ENCODE measurements at regions not wholly inside any gene's neighbourhood (a gene's known extent, or its start where the extent isn't known, plus 50 kb on each side); places are given as distances from the start of the nearest gene placed in this dataset.

DNA sequence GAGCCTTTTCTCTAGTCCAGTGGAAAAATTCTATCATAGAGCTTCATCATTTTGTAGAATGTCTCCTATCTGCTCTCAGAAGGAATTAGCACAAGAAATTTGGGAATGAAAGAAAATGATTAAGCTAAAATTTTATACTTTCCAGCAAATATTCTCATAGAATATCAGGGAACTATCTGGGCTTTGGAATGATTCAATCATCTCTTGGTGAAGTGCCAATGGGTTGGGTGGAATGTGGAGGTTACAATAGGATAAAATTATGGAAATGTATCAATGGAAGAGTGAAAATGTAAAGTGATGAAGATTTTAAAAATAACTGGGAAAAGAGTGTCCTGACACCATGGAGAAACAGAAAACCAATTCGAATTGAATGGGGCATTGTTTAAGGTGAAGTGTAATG is 119.0 kb upstream of the MID1 start:
- no peak for DNase-seq (ENCODE audit: low spot score in 2 of 2)
- Histone ChIP-seq H3K9me3 (no peaks in the 10 kb centered on the region), H3K27ac (no peak overlapping the region), H3K4me3 (no peak overlapping the region), H3K27me3 (no peaks in the 10 kb centered on the region), H3K4me1 (no peaks in the 10 kb centered on the region), H3K36me3 (no peaks in the 10 kb centered on the region)
- TF ChIP-seq, protein P1, sequence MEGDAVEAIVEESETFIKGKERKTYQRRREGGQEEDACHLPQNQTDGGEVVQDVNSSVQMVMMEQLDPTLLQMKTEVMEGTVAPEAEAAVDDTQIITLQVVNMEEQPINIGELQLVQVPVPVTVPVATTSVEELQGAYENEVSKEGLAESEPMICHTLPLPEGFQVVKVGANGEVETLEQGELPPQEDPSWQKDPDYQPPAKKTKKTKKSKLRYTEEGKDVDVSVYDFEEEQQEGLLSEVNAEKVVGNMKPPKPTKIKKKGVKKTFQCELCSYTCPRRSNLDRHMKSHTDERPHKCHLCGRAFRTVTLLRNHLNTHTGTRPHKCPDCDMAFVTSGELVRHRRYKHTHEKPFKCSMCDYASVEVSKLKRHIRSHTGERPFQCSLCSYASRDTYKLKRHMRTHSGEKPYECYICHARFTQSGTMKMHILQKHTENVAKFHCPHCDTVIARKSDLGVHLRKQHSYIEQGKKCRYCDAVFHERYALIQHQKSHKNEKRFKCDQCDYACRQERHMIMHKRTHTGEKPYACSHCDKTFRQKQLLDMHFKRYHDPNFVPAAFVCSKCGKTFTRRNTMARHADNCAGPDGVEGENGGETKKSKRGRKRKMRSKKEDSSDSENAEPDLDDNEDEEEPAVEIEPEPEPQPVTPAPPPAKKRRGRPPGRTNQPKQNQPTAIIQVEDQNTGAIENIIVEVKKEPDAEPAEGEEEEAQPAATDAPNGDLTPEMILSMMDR (IDR thresholded peaks at IDR 0.05), result no peak
- intact Hi-C loops (cut with DNase I), result no loop called here

DNA sequence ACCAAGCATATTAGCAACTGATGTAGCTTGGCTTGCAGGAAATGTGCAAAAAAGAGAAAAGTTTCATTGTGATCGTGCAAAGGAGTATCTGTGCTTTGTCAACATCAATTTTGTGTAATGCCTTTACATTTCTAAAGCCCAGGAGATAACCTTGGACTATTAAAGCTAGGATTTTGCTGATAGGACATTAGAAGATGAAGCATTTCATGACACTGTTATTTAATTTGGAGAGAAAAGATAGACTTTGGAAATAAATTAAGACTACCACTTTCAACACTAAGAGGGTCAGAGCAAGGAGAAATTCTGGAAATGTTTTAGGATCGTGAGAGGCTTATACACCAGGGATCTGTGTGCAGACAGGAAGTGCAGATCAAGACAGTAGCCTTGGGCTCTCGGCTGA is 120.6 kb upstream of the MID1 start:
- Histone ChIP-seq H3K27ac (no peak overlapping the region), H3K9me3 (no peaks in the 10 kb centered on the region), H3K4me1 (no peaks in the 10 kb centered on the region), H3K36me3 (no peaks in the 10 kb centered on the region), H3K27me3 (no peaks in the 10 kb centered on the region), H3K4me3 (no peak overlapping the region)
- no peak for DNase-seq (ENCODE audit: low spot score in 2 of 2)
- intact Hi-C loops (cut with DNase I), result no loop called here
- TF ChIP-seq, protein P1 (IDR thresholded peaks at IDR 0.05), result no peak

DNA sequence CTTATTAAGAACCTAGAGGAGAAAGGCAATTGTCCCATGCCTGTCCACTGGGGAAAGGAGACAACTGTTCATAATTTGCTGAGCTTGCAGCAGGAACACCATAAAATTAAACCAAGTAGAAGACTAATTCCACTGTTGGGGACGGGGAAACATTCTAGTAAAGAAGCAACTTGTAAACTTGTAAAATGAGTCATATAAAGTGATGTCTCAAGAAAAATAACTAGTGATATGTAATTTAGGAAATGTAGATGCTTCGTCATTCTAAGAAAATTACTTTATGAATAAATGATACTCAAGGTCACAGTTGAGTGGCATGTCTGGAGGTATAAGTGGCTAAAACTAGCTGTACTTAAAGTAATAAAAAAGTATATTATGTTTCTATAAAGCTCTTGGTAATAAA is 121.2 kb upstream of the MID1 start:
- H3K27ac ChIP-seq, result no peak overlapping the region
- TF ChIP-seq, protein P1 (IDR thresholded peaks at IDR 0.05), result no peak
- DNase-seq (ENCODE audit: low spot score in 2 of 2), result no peak
- H3K36me3 ChIP-seq, result no peaks in the 10 kb centered on the region
- intact Hi-C loops (cut with DNase I), result no loop called here
- H3K4me1 ChIP-seq, result no peaks in the 10 kb centered on the region
- H3K4me3 ChIP-seq, result no peak overlapping the region
- no peaks in the 10 kb centered on the region for H3K27me3 ChIP-seq
- no peaks in the 10 kb centered on the region for H3K9me3 ChIP-seq

DNA sequence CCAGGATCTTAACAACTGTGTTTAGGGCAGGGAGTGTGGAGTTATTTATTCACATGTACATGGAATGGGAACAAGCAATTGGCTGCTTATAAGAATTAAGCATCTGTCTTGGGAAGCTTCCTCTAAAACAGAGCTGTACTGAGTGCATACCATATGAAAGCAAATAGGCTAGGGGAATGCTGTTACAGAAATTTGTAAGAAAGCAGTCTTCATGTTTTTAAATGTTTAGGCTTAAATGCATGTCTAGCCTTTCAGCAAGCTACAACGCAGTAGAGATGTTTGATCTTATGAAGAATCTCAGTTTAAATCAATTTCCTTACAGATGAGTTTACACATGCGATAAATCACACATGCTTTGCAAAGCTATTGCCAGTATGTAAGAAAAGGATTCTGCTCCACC is 123.1 kb upstream of the MID1 start:
- H3K27ac ChIP-seq, result no peak overlapping the region
- H3K27me3 ChIP-seq, result no peaks in the 10 kb centered on the region
- no peak overlapping the region for H3K4me3 ChIP-seq
- no peak for DNase-seq (ENCODE audit: low spot score in 2 of 2)
- no peaks in the 10 kb centered on the region for H3K9me3 ChIP-seq
- TF ChIP-seq, protein P1 (IDR thresholded peaks at IDR 0.05), result no peak
- intact Hi-C loops (cut with DNase I), result no loop called here
- no peaks in the 10 kb centered on the region for H3K36me3 ChIP-seq
- no peaks in the 10 kb centered on the region for H3K4me1 ChIP-seq

DNA sequence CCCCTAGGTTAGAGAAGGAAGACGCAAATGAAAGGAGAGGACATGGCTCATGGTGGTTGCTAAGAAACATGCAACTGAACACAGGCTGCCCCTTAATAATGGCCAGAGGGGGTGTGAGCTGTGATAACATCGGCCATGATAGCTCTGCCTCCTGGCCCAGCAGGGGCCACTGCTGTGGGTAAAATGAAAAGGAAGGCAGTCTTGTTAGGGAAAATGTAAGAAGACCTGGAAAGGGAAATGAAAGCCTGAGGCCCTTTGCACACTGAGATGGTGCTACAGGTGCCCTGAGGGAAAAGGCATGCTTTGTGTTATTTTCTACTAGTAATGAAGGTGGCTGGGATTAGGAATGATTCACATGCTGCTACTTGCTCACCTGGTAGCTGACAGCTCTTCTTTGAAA is 123.6 kb upstream of the MID1 start:
- no peak for DNase-seq (ENCODE audit: low spot score in 2 of 2)
- no peak overlapping the region for H3K27ac ChIP-seq
- intact Hi-C loops (cut with DNase I), result no loop called here
- TF ChIP-seq, protein P1 (IDR thresholded peaks at IDR 0.05), result no peak
- H3K4me3 ChIP-seq, result no peak overlapping the region
- H3K27me3 ChIP-seq, result no peaks in the 10 kb centered on the region
- no peaks in the 10 kb centered on the region for H3K9me3 ChIP-seq
- no peaks in the 10 kb centered on the region for H3K36me3 ChIP-seq
- no peaks in the 10 kb centered on the region for H3K4me1 ChIP-seq

DNA sequence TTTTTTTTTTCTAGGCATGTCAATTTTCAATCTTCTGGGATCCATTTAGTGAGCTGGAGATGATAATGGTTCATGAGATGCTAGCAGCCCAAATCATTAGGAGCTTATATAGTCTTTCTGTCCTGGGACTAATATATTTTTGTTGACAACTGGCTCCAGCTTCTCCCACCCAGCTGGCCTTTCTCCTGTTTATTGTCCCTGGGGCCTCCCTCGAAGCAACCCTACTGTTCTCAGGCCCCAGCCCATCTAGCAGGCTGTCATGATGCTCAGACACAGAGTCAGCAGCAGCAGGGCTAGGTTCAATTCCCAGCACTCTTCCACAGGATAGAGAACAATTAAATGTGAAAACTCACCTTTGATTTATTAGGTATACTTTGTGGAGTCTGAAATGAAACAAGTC is 127.6 kb upstream of the MID1 start:
- no peaks in the 10 kb centered on the region for H3K27me3 ChIP-seq
- intact Hi-C loops (cut with DNase I), result no loop called here
- H3K4me1 ChIP-seq, result no peaks in the 10 kb centered on the region
- no peak overlapping the region for H3K4me3 ChIP-seq
- no peak overlapping the region for H3K27ac ChIP-seq
- H3K9me3 ChIP-seq, result no peaks in the 10 kb centered on the region
- H3K36me3 ChIP-seq, result no peaks in the 10 kb centered on the region
- TF ChIP-seq, protein P1 (IDR thresholded peaks at IDR 0.05), result no peak
- DNase-seq (ENCODE audit: low spot score in 2 of 2), result no peak

Measured in ascending aorta (tissue), 2 donors.